ENCODE measurements at regions not wholly inside any gene's neighbourhood (a gene's known extent, or its start where the extent isn't known, plus 50 kb on each side); places are given as distances from the start of the nearest gene placed in this dataset.

DNA sequence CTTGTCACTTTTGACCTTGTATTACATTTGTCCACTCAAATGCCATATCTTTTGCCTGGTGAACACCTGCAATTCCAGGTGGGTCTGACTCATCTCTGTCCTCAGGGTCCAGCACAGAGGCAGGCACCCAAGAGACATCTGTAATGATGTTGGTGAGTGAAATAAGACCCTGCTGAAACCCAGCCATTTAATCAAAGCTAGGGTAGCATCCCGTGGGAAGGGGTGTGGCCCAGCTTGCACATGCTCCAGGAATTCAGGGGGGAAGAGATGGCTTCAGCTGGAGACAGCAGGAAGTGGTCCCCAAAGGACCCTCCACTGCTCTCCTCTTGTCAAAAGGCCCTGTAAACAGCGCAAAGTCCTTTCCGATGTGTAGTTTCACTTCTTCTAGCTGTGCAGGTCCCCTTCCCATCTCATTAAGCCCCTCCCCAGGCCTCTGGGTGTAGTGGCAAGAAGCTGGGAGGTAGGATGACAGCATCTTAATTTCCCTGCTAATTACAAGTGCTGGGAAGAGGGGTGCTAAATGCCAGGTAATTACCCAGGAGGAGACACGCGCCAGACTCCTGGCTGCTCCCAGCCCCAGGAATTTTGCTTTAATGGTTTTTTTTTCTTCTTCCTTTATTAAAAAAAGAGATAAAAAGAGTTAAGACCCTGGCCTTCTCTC lies 54.4 kb upstream of the TRABD2B start:
- peaks cover 12% of the 10 kb centered on the region for H3K4me1 ChIP-seq
- H3K36me3 ChIP-seq, result no peaks in the 10 kb centered on the region
- H3K27me3 ChIP-seq (ENCODE audit: low read depth), result no peaks in the 10 kb centered on the region
- DNase-seq (no peak), ATAC-seq (no peak)
- H3K4me3 ChIP-seq, result no peak overlapping the region
- TF ChIP-seq, protein P1, sequence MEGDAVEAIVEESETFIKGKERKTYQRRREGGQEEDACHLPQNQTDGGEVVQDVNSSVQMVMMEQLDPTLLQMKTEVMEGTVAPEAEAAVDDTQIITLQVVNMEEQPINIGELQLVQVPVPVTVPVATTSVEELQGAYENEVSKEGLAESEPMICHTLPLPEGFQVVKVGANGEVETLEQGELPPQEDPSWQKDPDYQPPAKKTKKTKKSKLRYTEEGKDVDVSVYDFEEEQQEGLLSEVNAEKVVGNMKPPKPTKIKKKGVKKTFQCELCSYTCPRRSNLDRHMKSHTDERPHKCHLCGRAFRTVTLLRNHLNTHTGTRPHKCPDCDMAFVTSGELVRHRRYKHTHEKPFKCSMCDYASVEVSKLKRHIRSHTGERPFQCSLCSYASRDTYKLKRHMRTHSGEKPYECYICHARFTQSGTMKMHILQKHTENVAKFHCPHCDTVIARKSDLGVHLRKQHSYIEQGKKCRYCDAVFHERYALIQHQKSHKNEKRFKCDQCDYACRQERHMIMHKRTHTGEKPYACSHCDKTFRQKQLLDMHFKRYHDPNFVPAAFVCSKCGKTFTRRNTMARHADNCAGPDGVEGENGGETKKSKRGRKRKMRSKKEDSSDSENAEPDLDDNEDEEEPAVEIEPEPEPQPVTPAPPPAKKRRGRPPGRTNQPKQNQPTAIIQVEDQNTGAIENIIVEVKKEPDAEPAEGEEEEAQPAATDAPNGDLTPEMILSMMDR (IDR thresholded peaks at IDR 0.05), result no peak
- H3K27ac ChIP-seq, result no peak overlapping the region
- H3K9me3 ChIP-seq, result no peaks in the 10 kb centered on the region
- intact Hi-C loops (cut with DNase I), result no loop called here

DNA sequence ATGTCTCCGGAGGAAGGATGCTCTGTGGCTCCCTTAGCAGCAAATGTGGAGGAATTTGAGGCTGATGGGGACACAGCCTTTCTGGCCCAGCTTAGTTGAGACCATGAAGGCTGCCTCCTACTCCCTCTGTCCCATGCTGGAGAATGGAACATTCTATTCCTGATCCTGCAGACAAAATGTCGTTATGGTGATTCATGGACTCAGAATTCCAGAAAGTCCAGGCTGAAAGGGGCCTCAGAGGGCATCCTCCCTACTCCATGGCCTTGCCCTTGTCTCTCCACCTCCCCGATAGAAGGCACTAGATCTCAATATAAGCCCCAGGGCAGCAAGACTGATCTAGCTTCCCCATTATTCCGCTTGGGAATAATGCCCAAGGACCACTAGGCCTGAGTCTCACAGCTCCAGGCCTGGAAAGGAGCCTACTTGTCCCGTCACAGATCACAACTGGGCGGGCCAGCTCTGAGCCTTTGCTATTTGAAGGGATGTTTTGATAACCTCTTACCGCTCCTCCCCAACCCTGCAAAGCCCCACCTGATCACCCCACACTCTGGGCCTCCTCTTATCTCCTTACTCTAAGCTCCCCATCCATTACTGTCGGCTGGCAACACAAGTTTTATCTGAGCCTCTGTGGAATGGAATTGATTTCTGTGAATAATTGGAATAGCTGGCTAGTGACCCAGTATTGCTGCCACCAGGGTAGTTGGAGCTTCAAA lies 52.8 kb upstream of the TRABD2B start:
- DNase-seq, result no peak
- no peak overlapping the region for H3K4me3 ChIP-seq
- no peaks in the 10 kb centered on the region for H3K27me3 ChIP-seq (ENCODE audit: low read depth)
- intact Hi-C loops (cut with DNase I), result no loop called here
- H3K4me1 ChIP-seq, result peaks cover 12% of the 10 kb centered on the region
- no peak overlapping the region for H3K27ac ChIP-seq
- ATAC-seq, result no peak
- TF ChIP-seq, protein P1 (IDR thresholded peaks at IDR 0.05), result no peak
- no peaks in the 10 kb centered on the region for H3K9me3 ChIP-seq
- no peaks in the 10 kb centered on the region for H3K36me3 ChIP-seq

DNA sequence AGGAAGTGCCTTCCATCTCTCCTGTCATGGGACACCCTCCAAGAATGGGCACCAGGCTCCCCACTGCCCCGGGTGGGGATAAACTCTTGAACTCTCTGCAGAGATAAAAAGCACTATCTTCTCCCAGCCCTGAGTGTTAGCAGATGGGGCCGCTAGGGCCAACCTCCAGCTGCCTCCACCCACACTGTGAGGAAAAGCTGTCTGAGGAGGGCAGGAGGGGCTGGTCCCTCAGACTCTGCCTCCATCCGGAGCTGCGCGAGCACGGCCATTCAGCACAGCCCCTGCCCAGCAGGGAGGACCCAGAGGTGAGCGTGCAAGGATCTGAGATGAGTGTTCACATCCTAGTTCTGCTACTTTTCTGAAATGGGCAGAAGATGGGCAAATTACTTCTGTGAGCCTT lies 51.8 kb upstream of the TRABD2B start:
- no peaks in the 10 kb centered on the region for H3K36me3 ChIP-seq
- no peak overlapping the region for H3K27ac ChIP-seq
- intact Hi-C loops (cut with DNase I), result no loop called here
- ATAC-seq (no peak), DNase-seq (no peak)
- TF ChIP-seq, protein P1 (IDR thresholded peaks at IDR 0.05), result no peak
- H3K4me1 ChIP-seq, result peaks cover 12% of the 10 kb centered on the region
- no peaks in the 10 kb centered on the region for H3K27me3 ChIP-seq (ENCODE audit: low read depth)
- no peak overlapping the region for H3K4me3 ChIP-seq
- no peaks in the 10 kb centered on the region for H3K9me3 ChIP-seq

DNA sequence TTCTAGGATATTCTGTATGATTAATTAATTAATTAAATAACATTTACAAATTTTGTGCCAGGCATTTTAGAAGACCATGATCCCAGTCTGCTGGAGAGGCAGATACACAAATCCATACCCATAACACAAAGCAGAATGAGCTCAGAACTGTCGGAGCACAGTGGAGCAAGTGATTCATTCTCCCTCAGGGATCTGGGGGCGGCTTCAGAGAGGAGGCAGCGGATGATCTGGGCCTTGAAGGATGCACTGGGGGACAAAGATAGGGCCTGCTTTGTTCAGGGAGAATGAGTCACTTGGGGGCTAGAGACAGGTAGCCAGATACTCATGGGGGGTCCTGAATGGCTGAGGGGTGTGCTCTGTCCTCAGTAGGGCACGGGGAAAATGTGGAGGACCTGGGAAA lies 50.9 kb upstream of the TRABD2B start:
- DNase-seq, result no peak
- no peak overlapping the region for H3K27ac ChIP-seq
- H3K4me3 ChIP-seq, result no peak overlapping the region
- H3K27me3 ChIP-seq (ENCODE audit: low read depth), result no peaks in the 10 kb centered on the region
- H3K9me3 ChIP-seq, result no peaks in the 10 kb centered on the region
- TF ChIP-seq, protein P1 (IDR thresholded peaks at IDR 0.05), result no peak
- peaks cover 7% of the 10 kb centered on the region for H3K4me1 ChIP-seq
- ATAC-seq, result no peak
- intact Hi-C loops (cut with DNase I), result no loop called here
- no peaks in the 10 kb centered on the region for H3K36me3 ChIP-seq

DNA sequence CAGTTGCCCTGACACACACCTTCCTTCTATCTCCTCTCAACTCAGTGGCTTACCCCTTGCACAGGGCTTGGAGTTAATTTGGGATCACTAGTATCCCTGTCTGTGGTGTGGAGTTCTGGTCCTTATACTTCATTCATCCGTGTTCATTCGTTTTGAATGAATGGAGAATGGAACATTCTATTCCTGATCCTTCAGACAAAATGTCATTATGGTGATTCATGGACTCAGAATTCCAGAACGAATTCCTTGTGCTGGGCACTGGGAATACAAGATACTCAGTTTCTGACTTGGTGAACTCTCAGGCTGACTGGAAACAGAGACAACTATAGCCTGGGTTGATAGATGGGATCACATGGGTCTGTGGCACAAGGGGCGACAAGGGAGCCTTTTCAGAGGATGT lies 49.9 kb upstream of the TRABD2B start:
- no peak overlapping the region for H3K27ac ChIP-seq
- H3K36me3 ChIP-seq, result no peaks in the 10 kb centered on the region
- ATAC-seq (no peak), DNase-seq (no peak)
- no peak overlapping the region for H3K4me3 ChIP-seq
- H3K9me3 ChIP-seq, result no peaks in the 10 kb centered on the region
- TF ChIP-seq, protein P1 (IDR thresholded peaks at IDR 0.05), result no peak
- H3K4me1 ChIP-seq, result no peaks in the 10 kb centered on the region
- intact Hi-C loops (cut with DNase I), result no loop called here
- no peaks in the 10 kb centered on the region for H3K27me3 ChIP-seq (ENCODE audit: low read depth)
